ENCODE measurements at regions not wholly inside any gene's neighbourhood (a gene's known extent, or its start where the extent isn't known, plus 50 kb on each side); places are given as distances from the start of the nearest gene placed in this dataset.
"Not testable (repeated sequence)": the region's sequence is repeated elsewhere in the genome, so short reads cannot be mapped to it uniquely, and the experiment has no call there.

- Mint-ChIP-seq H3K27me3 (ENCODE audit: low read depth in 3 of 3) (peaks cover 2 to 9% (median 3%) of the 10 kb centered on the region in 3 donors), H3K4me3 (no peak overlapping the region), H3K27ac (no peak overlapping the region), H3K9me3 (no peaks in the 10 kb centered on the region), H3K36me3 (no peaks in the 10 kb centered on the region), H3K4me1 (peaks cover 4 to 11% of the 10 kb centered on the region in 2 donors)
- DNase-seq: peak in 1 of 3 donors; percentile 2
These were observed 317.3 kb upstream of the CFAP20DC start for GRCh38 chr3:59367150-59367549.

- H3K27ac Mint-ChIP-seq: no peak overlapping the region
- peaks cover 4 to 11% of the 10 kb centered on the region in 2 donors for H3K4me1 Mint-ChIP-seq
- no peak overlapping the region for H3K4me3 Mint-ChIP-seq
These were observed 316.4 kb upstream of the CFAP20DC start for GRCh38 chr3:59366218-59366617.

GRCh38 chr3:59364496-59364895 is 314.7 kb upstream of the CFAP20DC start:
- Mint-ChIP-seq H3K27ac (no peak overlapping the region), H3K4me1 (peaks cover 4 to 11% of the 10 kb centered on the region in 2 donors), H3K36me3 (peaks cover 0 to 3% (median 0%) of the 10 kb centered on the region in 3 donors), H3K9me3 (no peaks in the 10 kb centered on the region), H3K27me3 (ENCODE audit: low read depth in 3 of 3) (peaks cover 2 to 10% (median 3%) of the 10 kb centered on the region in 3 donors), H3K4me3 (no peak overlapping the region)
- no peak for DNase-seq

More at GRCh38 chr3:59366218-59366617, 316.4 kb upstream of the CFAP20DC start:
- no peaks in the 10 kb centered on the region for H3K9me3 Mint-ChIP-seq
- no peak for DNase-seq
- no peaks in the 10 kb centered on the region for H3K36me3 Mint-ChIP-seq
- H3K27me3 Mint-ChIP-seq (ENCODE audit: low read depth in 3 of 3): peaks cover 2 to 9% (median 3%) of the 10 kb centered on the region in 3 donors

- H3K27ac Mint-ChIP-seq; H3K4me3 Mint-ChIP-seq; H3K27me3 Mint-ChIP-seq (ENCODE audit: low read depth in 3 of 3); H3K36me3 Mint-ChIP-seq; DNase-seq; H3K4me1 Mint-ChIP-seq; H3K9me3 Mint-ChIP-seq: not testable (repeated sequence)
These were observed 310.5 kb upstream of the CFAP20DC start for GRCh38 chr3:59360312-59360711.

- Mint-ChIP-seq H3K4me1 (no peaks in the 10 kb centered on the region), H3K27ac (peak overlapping the region in 1 of 6 donors; percentile 10), H3K9me3 (peaks cover 0 to 2% (median 0%) of the 10 kb centered on the region in 6 donors), H3K4me3 (no peak overlapping the region), H3K36me3 (no peaks in the 10 kb centered on the region), H3K27me3 (ENCODE audit: low read depth in 3 of 3) (peaks cover 0 to 1% (median 0%) of the 10 kb centered on the region in 3 donors)
- no peak for DNase-seq
These were observed 291.6 kb upstream of the CFAP20DC start for GRCh38 chr3:59341459-59341858.

- no peak for DNase-seq
- peaks cover 0 to 1% (median 0%) of the 10 kb centered on the region in 3 donors for H3K27me3 Mint-ChIP-seq (ENCODE audit: low read depth in 3 of 3)
- H3K36me3 Mint-ChIP-seq: no peaks in the 10 kb centered on the region
- no peak overlapping the region for H3K27ac Mint-ChIP-seq
- peaks cover 0 to 2% (median 0%) of the 10 kb centered on the region in 6 donors for H3K9me3 Mint-ChIP-seq
- H3K4me3 Mint-ChIP-seq: no peak overlapping the region
- H3K4me1 Mint-ChIP-seq: no peaks in the 10 kb centered on the region
These were observed 290.0 kb upstream of the CFAP20DC start for GRCh38 chr3:59339818-59340217.

GRCh38 chr3:59338934-59339333 is 289.1 kb upstream of the CFAP20DC start:
- no peak for DNase-seq
- Mint-ChIP-seq H3K4me1 (no peaks in the 10 kb centered on the region), H3K27ac (no peak overlapping the region), H3K27me3 (ENCODE audit: low read depth in 3 of 3) (peaks cover 0 to 1% (median 0%) of the 10 kb centered on the region in 3 donors), H3K4me3 (no peak overlapping the region), H3K9me3 (peaks cover 0 to 2% (median 0%) of the 10 kb centered on the region in 6 donors), H3K36me3 (no peaks in the 10 kb centered on the region)

GRCh38 chr3:59335338-59335737 is 285.5 kb upstream of the CFAP20DC start:
- H3K27ac Mint-ChIP-seq: no peak overlapping the region
- no peak for DNase-seq
- no peaks in the 10 kb centered on the region for H3K4me1 Mint-ChIP-seq
- peaks cover 0 to 2% (median 0%) of the 10 kb centered on the region in 6 donors for H3K9me3 Mint-ChIP-seq
- H3K36me3 Mint-ChIP-seq: no peaks in the 10 kb centered on the region
- peaks cover 0 to 2% (median 0%) of the 10 kb centered on the region in 3 donors for H3K27me3 Mint-ChIP-seq (ENCODE audit: low read depth in 3 of 3)
- no peak overlapping the region for H3K4me3 Mint-ChIP-seq

- H3K36me3 Mint-ChIP-seq: no peaks in the 10 kb centered on the region
- no peak for DNase-seq
- no peaks in the 10 kb centered on the region for H3K4me1 Mint-ChIP-seq
- peaks cover 0 to 2% (median 0%) of the 10 kb centered on the region in 3 donors for H3K27me3 Mint-ChIP-seq (ENCODE audit: low read depth in 3 of 3)
- H3K4me3 Mint-ChIP-seq: no peak overlapping the region
- H3K27ac Mint-ChIP-seq: no peak overlapping the region
- H3K9me3 Mint-ChIP-seq: no peaks in the 10 kb centered on the region
These were observed 284.8 kb upstream of the CFAP20DC start for GRCh38 chr3:59334585-59334984.

GRCh38 chr3:59327376-59327808 is 277.6 kb upstream of the CFAP20DC start:
- Mint-ChIP-seq H3K27me3 (ENCODE audit: low read depth in 3 of 3) (peaks cover 0 to 1% (median 0%) of the 10 kb centered on the region in 3 donors), H3K27ac (no peak overlapping the region), H3K4me3 (no peak overlapping the region), H3K36me3 (no peaks in the 10 kb centered on the region), H3K4me1 (no peaks in the 10 kb centered on the region), H3K9me3 (no peaks in the 10 kb centered on the region)
- no peak for DNase-seq

GRCh38 chr3:59326246-59327024 is 276.6 kb upstream of the CFAP20DC start:
- H3K9me3 Mint-ChIP-seq: no peaks in the 10 kb centered on the region
- H3K27me3 Mint-ChIP-seq (ENCODE audit: low read depth in 3 of 3): peaks cover 0 to 1% (median 0%) of the 10 kb centered on the region in 3 donors
- H3K27ac Mint-ChIP-seq: no peak overlapping the region
- no peak for DNase-seq
- no peak overlapping the region for H3K4me3 Mint-ChIP-seq
- H3K4me1 Mint-ChIP-seq: no peaks in the 10 kb centered on the region
- H3K36me3 Mint-ChIP-seq: no peaks in the 10 kb centered on the region

GRCh38 chr3:59321881-59322540 is 272.2 kb upstream of the CFAP20DC start:
- Mint-ChIP-seq H3K36me3 (no peaks in the 10 kb centered on the region), H3K27me3 (ENCODE audit: low read depth in 3 of 3) (peaks cover 0 to 1% (median 0%) of the 10 kb centered on the region in 3 donors), H3K27ac (no peak overlapping the region), H3K9me3 (no peaks in the 10 kb centered on the region), H3K4me3 (no peak overlapping the region), H3K4me1 (no peaks in the 10 kb centered on the region)
- no peak for DNase-seq

GRCh38 chr3:59320080-59320479 is 270.3 kb upstream of the CFAP20DC start:
- DNase-seq: no peak
- no peak overlapping the region for H3K4me3 Mint-ChIP-seq
- H3K27ac Mint-ChIP-seq: no peak overlapping the region
- no peaks in the 10 kb centered on the region for H3K36me3 Mint-ChIP-seq
- H3K4me1 Mint-ChIP-seq: no peaks in the 10 kb centered on the region
- H3K9me3 Mint-ChIP-seq: no peaks in the 10 kb centered on the region
- H3K27me3 Mint-ChIP-seq (ENCODE audit: low read depth in 3 of 3): no peaks in the 10 kb centered on the region

- no peak for DNase-seq
- H3K36me3 Mint-ChIP-seq: no peaks in the 10 kb centered on the region
- H3K27me3 Mint-ChIP-seq (ENCODE audit: low read depth in 3 of 3): no peaks in the 10 kb centered on the region
- no peaks in the 10 kb centered on the region for H3K9me3 Mint-ChIP-seq
- H3K4me3 Mint-ChIP-seq: no peak overlapping the region
- H3K4me1 Mint-ChIP-seq: no peaks in the 10 kb centered on the region
- no peak overlapping the region for H3K27ac Mint-ChIP-seq
These were observed 269.6 kb upstream of the CFAP20DC start for GRCh38 chr3:59319442-59319841.
